Upper lobe of left lung (tissue), 4 donors: ENCODE measurements at regions not wholly inside any gene's neighbourhood (a gene's known extent, or its start where the extent isn't known, plus 50 kb on each side); places are given as distances from the start of the nearest gene placed in this dataset.

Experiments used
- CTCF ChIP-seq, 6 experiments: fragments of 450-650 bp in 4 of 6; fragments of 200-600 bp in 2 of 6; sonication (generic) in 2 of 6; IDR thresholded peaks; one replicate each; pipeline ENCODE4 v1.5.1; 2016 to 2019; ENCODE audit warnings: antibody characterized with exemption in 6 of 6
- EP300 ChIP-seq, 4 donors: sonication (generic); formaldehyde crosslinking; IDR thresholded peaks; one replicate each; pipeline ENCODE4 v1.5.1; 2017; ENCODE audit warnings: antibody characterized with exemption in 4 of 4, control low read depth in 2 of 4
- POLR2A ChIP-seq, 4 donors: fragments of 450-650 bp; IDR thresholded peaks; one replicate each; pipeline ENCODE4 v1.5.1; 2016 to 2017; ENCODE audit warnings: antibody characterized with exemption in 4 of 4, mild to moderate bottlenecking in 2 of 4
- POLR2AphosphoS5 ChIP-seq, 2 donors: sonication (generic); formaldehyde crosslinking; IDR thresholded peaks; one replicate each; pipeline ENCODE4 v1.5.1; 2017; ENCODE audit warnings: antibody characterized with exemption in 2 of 2

- TF ChIP-seq POLR2AphosphoS5 (IDR thresholded peaks at IDR 0.05) (no peak), CTCF (IDR thresholded peaks at IDR 0.05) (no peak), POLR2A (IDR thresholded peaks at IDR 0.05) (no peak), EP300 (IDR thresholded peaks at IDR 0.05) (no peak)
These were observed 1254.7 kb downstream of the BRD1 start for GRCh38 chr22:48572951-48573350.
